ENCODE measurements at regions not wholly inside any gene's neighbourhood (a gene's known extent, or its start where the extent isn't known, plus 50 kb on each side); places are given as distances from the start of the nearest gene placed in this dataset.

DNA sequence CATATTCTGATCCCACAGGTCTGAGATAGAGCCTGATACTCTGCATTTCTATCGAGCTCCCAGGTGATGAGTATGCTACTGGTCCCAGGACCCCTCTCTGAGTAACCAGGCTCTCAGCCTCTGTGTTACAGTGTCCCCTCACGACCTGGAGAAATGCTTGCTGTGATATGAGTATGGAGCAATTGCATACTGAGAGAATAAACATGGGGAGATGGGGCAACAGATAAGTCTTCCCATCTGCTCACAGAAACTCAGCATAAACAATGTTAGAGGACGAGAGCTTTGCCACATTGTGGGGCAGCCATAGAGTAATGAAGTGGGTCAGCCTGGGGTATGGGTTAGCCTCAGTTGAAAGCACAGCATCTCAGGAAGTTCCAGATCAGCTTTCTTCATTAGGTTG, 82.6 kb upstream of the HS3ST1 start:
- Histone ChIP-seq H3K27ac (no peak overlapping the region), H3K9ac (ENCODE audit: insufficient read length) (no peak overlapping the region), H3K9me3 (ENCODE audit: low read depth, low read length) (no peaks in the 10 kb centered on the region), H3K4me3 (no peak overlapping the region), H3K36me3 (ENCODE audit: insufficient read depth, low read length) (no peaks in the 10 kb centered on the region)
- DNase-seq (ENCODE audit: low read depth, low spot score): no peak
- no peak for TF ChIP-seq POLR2AphosphoS5 (IDR thresholded peaks at IDR 0.05; ENCODE audit: borderline replicate concordance, low read depth, low read length)
- no peak for TF ChIP-seq FOXP2 (optimal IDR thresholded peaks at IDR 0.05; ENCODE audit: control extremely low read depth, extremely low read length, insufficient read depth)
- no peak for TF ChIP-seq EZH2 (IDR thresholded peaks at IDR 0.05)

- no peaks in the 10 kb centered on the region for H3K9me3 ChIP-seq (ENCODE audit: low read depth, low read length)
- H3K9ac ChIP-seq (ENCODE audit: insufficient read length): no peak overlapping the region
- TF ChIP-seq POLR2AphosphoS5 (IDR thresholded peaks at IDR 0.05; ENCODE audit: borderline replicate concordance, low read depth, low read length): no peak
- no peak for TF ChIP-seq FOXP2 (optimal IDR thresholded peaks at IDR 0.05; ENCODE audit: control extremely low read depth, extremely low read length, insufficient read depth)
- no peak for TF ChIP-seq EZH2 (IDR thresholded peaks at IDR 0.05)
- H3K4me3 ChIP-seq: no peak overlapping the region
- H3K27ac ChIP-seq: no peak overlapping the region
- H3K36me3 ChIP-seq (ENCODE audit: insufficient read depth, low read length): no peaks in the 10 kb centered on the region
- DNase-seq (ENCODE audit: low read depth, low spot score): no peak
Observed at GRCh38 chr4:11507920-11508319, 79.2 kb upstream of the HS3ST1 start.

GRCh38 chr4:11506194-11506593, 77.5 kb upstream of the HS3ST1 start:
- Histone ChIP-seq H3K27ac (no peak overlapping the region), H3K36me3 (ENCODE audit: insufficient read depth, low read length) (no peaks in the 10 kb centered on the region), H3K9me3 (ENCODE audit: low read depth, low read length) (no peaks in the 10 kb centered on the region), H3K4me3 (no peak overlapping the region), H3K9ac (ENCODE audit: insufficient read length) (no peak overlapping the region)
- TF ChIP-seq FOXP2 (optimal IDR thresholded peaks at IDR 0.05; ENCODE audit: control extremely low read depth, extremely low read length, insufficient read depth): no peak
- no peak for TF ChIP-seq EZH2 (IDR thresholded peaks at IDR 0.05)
- no peak for TF ChIP-seq POLR2AphosphoS5 (IDR thresholded peaks at IDR 0.05; ENCODE audit: borderline replicate concordance, low read depth, low read length)
- DNase-seq (ENCODE audit: low read depth, low spot score): no peak

GRCh38 chr4:11505221-11505971, 76.7 kb upstream of the HS3ST1 start:
- Histone ChIP-seq H3K9ac (ENCODE audit: insufficient read length) (no peak overlapping the region), H3K36me3 (ENCODE audit: insufficient read depth, low read length) (no peaks in the 10 kb centered on the region), H3K4me3 (no peak overlapping the region), H3K9me3 (ENCODE audit: low read depth, low read length) (no peaks in the 10 kb centered on the region), H3K27ac (no peak overlapping the region)
- no peak for DNase-seq (ENCODE audit: low read depth, low spot score)
- TF ChIP-seq FOXP2 (optimal IDR thresholded peaks at IDR 0.05; ENCODE audit: control extremely low read depth, extremely low read length, insufficient read depth) (no peak), POLR2AphosphoS5 (IDR thresholded peaks at IDR 0.05; ENCODE audit: borderline replicate concordance, low read depth, low read length) (no peak), EZH2 (IDR thresholded peaks at IDR 0.05) (no peak)

DNA sequence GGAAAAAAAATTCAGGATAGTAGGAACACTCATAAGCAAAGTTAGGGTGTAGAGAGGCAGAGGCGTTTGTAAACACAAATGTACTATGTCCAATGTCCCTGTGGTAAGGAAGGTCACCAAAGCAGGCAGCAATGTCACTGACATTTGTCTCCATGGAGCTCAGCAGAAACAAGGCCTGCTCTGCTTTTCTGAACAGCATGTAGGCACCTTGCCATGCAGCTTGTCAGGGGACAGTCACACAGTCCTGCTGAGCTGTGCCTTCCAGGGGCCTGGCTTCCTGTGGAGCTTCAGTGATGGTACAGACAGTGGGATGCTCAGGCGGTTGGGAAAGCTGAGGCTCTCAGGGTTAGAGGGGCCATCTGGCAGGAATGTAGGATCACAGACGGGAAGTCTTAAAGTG, 74.5 kb upstream of the HS3ST1 start:
- H3K27ac ChIP-seq: no peak overlapping the region
- H3K36me3 ChIP-seq (ENCODE audit: insufficient read depth, low read length): no peaks in the 10 kb centered on the region
- no peak for TF ChIP-seq FOXP2 (optimal IDR thresholded peaks at IDR 0.05; ENCODE audit: control extremely low read depth, extremely low read length, insufficient read depth)
- no peak for TF ChIP-seq EZH2 (IDR thresholded peaks at IDR 0.05)
- TF ChIP-seq POLR2AphosphoS5 (IDR thresholded peaks at IDR 0.05; ENCODE audit: borderline replicate concordance, low read depth, low read length): no peak
- DNase-seq (ENCODE audit: low read depth, low spot score): no peak
- no peak overlapping the region for H3K4me3 ChIP-seq
- no peaks in the 10 kb centered on the region for H3K9me3 ChIP-seq (ENCODE audit: low read depth, low read length)
- H3K9ac ChIP-seq (ENCODE audit: insufficient read length): no peak overlapping the region

GRCh38 chr4:11497972-11498371, 69.3 kb upstream of the HS3ST1 start:
- no peak overlapping the region for H3K4me3 ChIP-seq
- TF ChIP-seq EZH2 (IDR thresholded peaks at IDR 0.05): no peak
- TF ChIP-seq POLR2AphosphoS5 (IDR thresholded peaks at IDR 0.05; ENCODE audit: borderline replicate concordance, low read depth, low read length): no peak
- no peak overlapping the region for H3K9ac ChIP-seq (ENCODE audit: insufficient read length)
- H3K27ac ChIP-seq: no peak overlapping the region
- DNase-seq (ENCODE audit: low read depth, low spot score): no peak
- H3K9me3 ChIP-seq (ENCODE audit: low read depth, low read length): no peaks in the 10 kb centered on the region
- H3K36me3 ChIP-seq (ENCODE audit: insufficient read depth, low read length): no peaks in the 10 kb centered on the region

DNA sequence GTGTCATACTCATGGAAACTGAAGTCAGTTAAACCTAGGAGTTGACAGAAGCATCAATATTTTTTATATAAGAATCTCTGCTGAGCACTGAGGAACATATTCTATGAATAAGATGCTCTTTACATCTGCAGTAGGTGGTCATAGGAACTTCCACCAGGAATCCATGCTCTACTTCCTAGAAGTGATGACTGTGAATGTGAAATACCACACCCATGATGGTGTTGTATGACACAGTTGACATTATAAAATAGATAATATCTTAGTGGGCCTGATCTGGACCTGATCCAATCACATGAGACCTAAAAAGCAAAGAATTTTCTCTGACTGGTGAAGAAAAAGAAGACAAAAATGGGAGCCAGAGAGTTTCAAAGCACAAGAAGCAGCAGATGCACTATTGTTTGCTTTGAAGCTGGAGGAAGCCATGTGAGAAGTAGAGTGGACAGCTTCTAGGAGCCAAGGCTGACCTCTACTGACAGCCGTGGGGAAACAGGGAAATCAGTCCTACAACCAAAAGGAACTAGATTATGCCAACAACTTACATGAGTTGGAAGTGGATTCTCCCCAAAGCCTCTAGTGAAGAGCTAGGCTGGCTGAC, 68.6 kb upstream of the HS3ST1 start:
- no peak overlapping the region for H3K27ac ChIP-seq
- no peaks in the 10 kb centered on the region for H3K9me3 ChIP-seq (ENCODE audit: low read depth, low read length)
- H3K36me3 ChIP-seq (ENCODE audit: insufficient read depth, low read length): no peaks in the 10 kb centered on the region
- no peak for TF ChIP-seq POLR2AphosphoS5 (IDR thresholded peaks at IDR 0.05; ENCODE audit: borderline replicate concordance, low read depth, low read length)
- TF ChIP-seq EZH2 (IDR thresholded peaks at IDR 0.05): no peak
- no peak for TF ChIP-seq FOXP2 (optimal IDR thresholded peaks at IDR 0.05; ENCODE audit: control extremely low read depth, extremely low read length, insufficient read depth)
- H3K4me3 ChIP-seq: no peak overlapping the region
- H3K9ac ChIP-seq (ENCODE audit: insufficient read length): no peak overlapping the region
- DNase-seq (ENCODE audit: low read depth, low spot score): no peak

- no peak overlapping the region for H3K4me3 ChIP-seq
- no peak overlapping the region for H3K9ac ChIP-seq (ENCODE audit: insufficient read length)
- TF ChIP-seq FOXP2 (optimal IDR thresholded peaks at IDR 0.05; ENCODE audit: control extremely low read depth, extremely low read length, insufficient read depth): no peak
- no peak for TF ChIP-seq POLR2AphosphoS5 (IDR thresholded peaks at IDR 0.05; ENCODE audit: borderline replicate concordance, low read depth, low read length)
- TF ChIP-seq EZH2 (IDR thresholded peaks at IDR 0.05): no peak
- H3K9me3 ChIP-seq (ENCODE audit: low read depth, low read length): no peaks in the 10 kb centered on the region
- H3K27ac ChIP-seq: no peak overlapping the region
- DNase-seq (ENCODE audit: low read depth, low spot score): no peak
- no peaks in the 10 kb centered on the region for H3K36me3 ChIP-seq (ENCODE audit: insufficient read depth, low read length)
Observed at GRCh38 chr4:11496351-11496829, 67.7 kb upstream of the HS3ST1 start.
